ENCODE measurements at regions not wholly inside any gene's neighbourhood (a gene's known extent, or its start where the extent isn't known, plus 50 kb on each side); places are given as distances from the start of the nearest gene placed in this dataset.

- DNase-seq (ENCODE audit: low read depth in 1 of 2, low spot score in 2 of 2) (no peak), FAIRE-seq (no peak)
- no peak overlapping the region for H4K91ac ChIP-seq (replicated peaks; ENCODE audit: insufficient read length, low read length)
- H3K23ac ChIP-seq (ENCODE audit: insufficient read length), result no peak overlapping the region
- H3K56ac ChIP-seq (replicated peaks; ENCODE audit: insufficient read length, low read depth, low read length), result no peak overlapping the region
- peaks cover 0 to 3% (median 0%) of the 10 kb centered on the region in 4 experiments; a peak in 1 of 7 replicates for H3K4me1 ChIP-seq (replicated peaks in 1 of 4; ENCODE audit: control insufficient read depth in 3 of 4, insufficient read depth in 4 of 4, low read length in 3 of 4)
- CTCF ChIA-PET (ENCODE audit: partially characterized antibody), result interaction anchor here (1.1 to 3.0 kb wide), 3 partner anchors 12 to 113 kb away, joined by 3 to 13 read pairs (median 4); no protein-coding TSS in a partner anchor
- H4K8ac ChIP-seq (ENCODE audit: extremely low read depth, insufficient read depth, low read length), result no peak overlapping the region
- no peak overlapping the region for H2BK20ac ChIP-seq (ENCODE audit: low read length)
- H2BK5ac ChIP-seq (ENCODE audit: low read depth, low read length), result no peak overlapping the region
- H3K79me2 ChIP-seq (ENCODE audit: control insufficient read depth in 1 of 2, insufficient read depth in 2 of 2, low read length in 2 of 2), result no peaks in the 10 kb centered on the region
- H3K9me3 ChIP-seq (ENCODE audit: insufficient read depth in 2 of 2, low read depth in 1 of 2, low read length in 1 of 2), result 0 out of 4 replicates have a peak, but pooled peaks cover 0 to 6% of the 10 kb centered on the region in 2 experiments
- no peak overlapping the region for H2AK5ac ChIP-seq (ENCODE audit: low read depth, low read length)
- no peak overlapping the region for H3K18ac ChIP-seq (ENCODE audit: extremely low read depth, low read length)
- H3K14ac ChIP-seq (ENCODE audit: insufficient read length), result no peak overlapping the region
- TF ChIP-seq TAF7 (optimal IDR thresholded peaks at IDR 0.05; ENCODE audit: borderline replicate concordance, low read depth, low read length), result no peak
- TF ChIP-seq BACH1 (IDR thresholded peaks at IDR 0.05; ENCODE audit: low read length), result no peak
- TF ChIP-seq GTF2F1 (IDR thresholded peaks at IDR 0.05; ENCODE audit: borderline replicate concordance, low read depth, low read length), result no peak
- no peak for TF ChIP-seq SAP30 (IDR thresholded peaks at IDR 0.05; ENCODE audit: insufficient read depth, insufficient replicate concordance, low read length)
- TF ChIP-seq BRCA1 (IDR thresholded peaks at IDR 0.05; ENCODE audit: low read depth, low read length), result no peak
- H2BK15ac ChIP-seq (ENCODE audit: low read length), result no peak overlapping the region
- no peaks in the 10 kb centered on the region for H3K79me1 ChIP-seq (ENCODE audit: low read depth, low read length)
- no peak overlapping the region for H2AFZ ChIP-seq (ENCODE audit: low read length)
- H3K36me3 ChIP-seq (ENCODE audit: control insufficient read depth in 2 of 4, insufficient read depth in 4 of 4, low read length in 3 of 4), result no peaks in the 10 kb centered on the region
- H3K4me3 ChIP-seq (ENCODE audit: extremely low read depth in 1 of 4, insufficient read depth in 2 of 4, low read depth in 3 of 4, low read length in 4 of 4), result no peak overlapping the region
- peaks cover 0 to 1% (median 0%) of the 10 kb centered on the region in 4 experiments; a peak in 2 of 7 replicates for H3K27me3 ChIP-seq (replicated peaks in 1 of 4; ENCODE audit: control insufficient read depth in 3 of 4, extremely low read depth in 1 of 4, insufficient read depth in 3 of 4, low read length in 3 of 4)
- H3K27ac ChIP-seq (ENCODE audit: low read depth, low read length), result no peak overlapping the region
- 93% methylated on average over 4 of the region's 4 CpGs; no CpG with 5 or more reads in 1 of the 2 experiments for WGBS, 2 experiments (ENCODE audit: extremely low coverage in 1 of 2, insufficient coverage in 1 of 2, insufficient read length in 1 of 2, insufficient replicate concordance in 2 of 2, low coverage in 1 of 2, low lambda C conversion rate in 2 of 2, missing lambda C conversion rate in 1 of 2)
- no peaks in the 10 kb centered on the region for H4K20me1 ChIP-seq (replicated peaks in 1 of 2; ENCODE audit: control insufficient read depth in 1 of 2, insufficient read depth in 2 of 2, low read length in 2 of 2)
- POLR2A ChIA-PET (ENCODE audit: partially characterized antibody), result no interaction called here
- no peak overlapping the region for H2BK120ac ChIP-seq (replicated peaks; ENCODE audit: low read depth, low read length)
- H3K23me2 ChIP-seq (ENCODE audit: low read depth, low read length), result no peaks in the 10 kb centered on the region
- no peak overlapping the region for H4K5ac ChIP-seq (ENCODE audit: insufficient read length, low read depth, low read length)
- no peak overlapping the region for H3K9ac ChIP-seq (replicated peaks in 1 of 4; ENCODE audit: extremely low read depth in 1 of 4, low read depth in 3 of 4, low read length in 3 of 4)
- no peak overlapping the region for H2BK12ac ChIP-seq (ENCODE audit: low read depth, low read length)
- H3K4ac ChIP-seq (replicated peaks; ENCODE audit: insufficient read length, low read depth, low read length), result no peak overlapping the region
- H3K4me2 ChIP-seq (ENCODE audit: insufficient read depth in 1 of 2, low read depth in 2 of 2, low read length in 2 of 2), result no peak overlapping the region
Measured at GRCh38 chr5:173441053-173441628, 112.9 kb upstream of the STC2 start.

Measured in H1 (cell line).